Hepatocyte (in vitro differentiated cells): ENCODE measurements at regions not wholly inside any gene's neighbourhood (a gene's known extent, or its start where the extent isn't known, plus 50 kb on each side); places are given as distances from the start of the nearest gene placed in this dataset.
"Not testable (repeated sequence)": the region's sequence is repeated elsewhere in the genome, so short reads cannot be mapped to it uniquely, and the experiment has no call there.

Experiments used
- DNase-seq: peaks from one replicate; pipeline ENCODE4 v3.0.0-alpha.2; 2016; ENCODE audit warnings: low spot score
- H2AFZ ChIP-seq: fragments of 200-600 bp; sonication (generic); 2 replicates; pipeline ENCODE4 v1.6.0; 2016; ENCODE audit warnings: antibody characterized with exemption, mild to moderate bottlenecking
- H3K27ac ChIP-seq: fragments of 200-600 bp; sonication (generic); 2 replicates; pipeline ENCODE4 v1.5.1; 2016; ENCODE audit warnings: mild to moderate bottlenecking
- H3K27me3 ChIP-seq: fragments of 200-600 bp; sonication (generic); 2 replicates; pipeline ENCODE4 v1.6.1; 2016
- H3K36me3 ChIP-seq: fragments of 200-600 bp; sonication (generic); replicated peaks from 2 replicates; pipeline ENCODE4 v1.5.1; 2016; ENCODE audit warnings: low read depth; ENCODE audit not compliant: insufficient read depth
- H3K4me1 ChIP-seq: fragments of 200-600 bp; sonication (generic); 2 replicates; pipeline ENCODE4 v1.5.1; 2016; ENCODE audit warnings: mild to moderate bottlenecking, moderate library complexity; ENCODE audit not compliant: insufficient read depth
- H3K4me2 ChIP-seq: fragments of 200-600 bp; sonication (generic); 2 replicates; pipeline ENCODE4 v1.6.0; 2016
- H3K4me3 ChIP-seq: fragments of 200-600 bp; sonication (generic); 2 replicates; pipeline ENCODE4 v1.5.1; 2016; ENCODE audit warnings: mild to moderate bottlenecking
- H3K79me2 ChIP-seq: fragments of 200-600 bp; sonication (generic); 2 replicates; pipeline ENCODE4 v1.6.0; 2017; ENCODE audit warnings: mild to moderate bottlenecking
- H3K9me2 ChIP-seq: fragments of 200-600 bp; sonication (generic); replicated peaks from 2 replicates; pipeline ENCODE4 v1.6.0; 2017; ENCODE audit warnings: mild to moderate bottlenecking; ENCODE audit not compliant: insufficient read depth
- H3K9me3 ChIP-seq: fragments of 200-600 bp; sonication (generic); 2 replicates; pipeline ENCODE4 v1.5.1; 2016; ENCODE audit warnings: low read depth, mild to moderate bottlenecking
- H4K20me1 ChIP-seq: fragments of 200-600 bp; sonication (generic); 2 replicates; pipeline ENCODE4 v1.6.0; 2016; ENCODE audit warnings: mild to moderate bottlenecking; ENCODE audit not compliant: insufficient read depth, poor library complexity, severe bottlenecking
- EZH2 ChIP-seq: fragments of 200-600 bp; sonication (generic); IDR thresholded peaks from 2 replicates; pipeline ENCODE4 v1.6.1; 2016; ENCODE audit warnings: antibody characterized with exemption, mild to moderate bottlenecking, borderline replicate concordance
- EZH2phosphoT487 ChIP-seq: fragments of 200-600 bp; sonication (generic); IDR thresholded peaks from one replicate; pipeline ENCODE4 v1.6.1; 2018; ENCODE audit warnings: antibody characterized with exemption, mild to moderate bottlenecking, low read depth, moderate library complexity; ENCODE audit not compliant: unreplicated experiment, severe bottlenecking
- WGBS: methylation state at CpG from one replicate; pipeline ENCODE4 v1.1.6; 2016; ENCODE audit warnings: low lambda C conversion rate; ENCODE audit errors: missing lambda C conversion rate; 5-methylcytosine and 5-hydroxymethylcytosine counted together
- TF ChIP-seq, protein P1 (sequence below): fragments of 200-600 bp; sonication (generic); IDR thresholded peaks from 2 replicates; pipeline ENCODE4 v1.5.1; 2016; ENCODE audit warnings: antibody characterized with exemption, mild to moderate bottlenecking; ENCODE audit not compliant: poor library complexity

DNA sequence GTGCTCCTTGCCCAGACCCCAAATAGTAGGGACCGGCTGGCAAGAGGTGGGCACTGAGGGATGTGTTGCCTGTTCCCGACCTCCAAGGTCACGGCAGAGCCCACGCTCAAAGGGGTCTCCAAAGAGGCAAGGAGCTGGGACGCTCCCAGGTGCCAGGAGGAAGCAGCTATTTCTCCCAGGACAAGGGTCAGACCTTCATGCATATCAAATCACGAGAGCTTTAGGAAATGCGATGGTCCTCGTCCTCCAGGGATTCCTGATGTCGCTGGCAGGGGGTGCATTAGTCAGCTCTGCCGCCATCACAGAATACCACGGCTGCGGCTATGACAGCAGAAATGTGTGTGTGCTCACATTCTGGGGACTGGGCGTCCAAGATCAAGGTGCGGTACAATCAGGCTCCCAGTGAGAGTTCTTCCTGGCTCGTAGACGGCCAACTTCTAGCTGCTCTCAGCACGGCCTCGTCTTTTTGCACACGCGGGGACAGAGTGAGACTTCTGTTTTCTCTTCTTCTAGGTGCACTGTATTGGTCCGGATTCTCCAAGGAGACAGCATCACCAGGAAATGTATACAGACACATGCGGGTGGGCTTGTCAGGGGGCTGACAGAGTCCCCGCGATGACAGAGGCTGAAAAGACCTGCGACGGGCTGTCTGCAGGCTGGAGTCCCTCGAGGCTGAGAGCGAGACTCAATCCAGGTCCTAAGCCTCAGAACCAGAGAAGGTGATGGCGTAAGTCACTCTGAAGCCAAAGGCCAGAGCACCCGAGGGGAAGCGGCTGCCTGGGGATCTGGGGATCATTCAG lies 81.6 kb downstream of the SHANK2 start:
- H3K36me3 ChIP-seq: no peaks in the 10 kb centered on the region
- H2AFZ ChIP-seq: no peak overlapping the region
- H3K27ac ChIP-seq: no peak overlapping the region
- no peak overlapping the region for H3K4me3 ChIP-seq
- H3K79me2 ChIP-seq: peaks cover 9% of the 10 kb centered on the region
- DNase-seq: no peak
- H4K20me1 ChIP-seq: no peaks in the 10 kb centered on the region
- H3K9me2 ChIP-seq: no peaks in the 10 kb centered on the region
- no peaks in the 10 kb centered on the region for H3K27me3 ChIP-seq
- no peak overlapping the region for H3K4me2 ChIP-seq
- TF ChIP-seq, protein P1, sequence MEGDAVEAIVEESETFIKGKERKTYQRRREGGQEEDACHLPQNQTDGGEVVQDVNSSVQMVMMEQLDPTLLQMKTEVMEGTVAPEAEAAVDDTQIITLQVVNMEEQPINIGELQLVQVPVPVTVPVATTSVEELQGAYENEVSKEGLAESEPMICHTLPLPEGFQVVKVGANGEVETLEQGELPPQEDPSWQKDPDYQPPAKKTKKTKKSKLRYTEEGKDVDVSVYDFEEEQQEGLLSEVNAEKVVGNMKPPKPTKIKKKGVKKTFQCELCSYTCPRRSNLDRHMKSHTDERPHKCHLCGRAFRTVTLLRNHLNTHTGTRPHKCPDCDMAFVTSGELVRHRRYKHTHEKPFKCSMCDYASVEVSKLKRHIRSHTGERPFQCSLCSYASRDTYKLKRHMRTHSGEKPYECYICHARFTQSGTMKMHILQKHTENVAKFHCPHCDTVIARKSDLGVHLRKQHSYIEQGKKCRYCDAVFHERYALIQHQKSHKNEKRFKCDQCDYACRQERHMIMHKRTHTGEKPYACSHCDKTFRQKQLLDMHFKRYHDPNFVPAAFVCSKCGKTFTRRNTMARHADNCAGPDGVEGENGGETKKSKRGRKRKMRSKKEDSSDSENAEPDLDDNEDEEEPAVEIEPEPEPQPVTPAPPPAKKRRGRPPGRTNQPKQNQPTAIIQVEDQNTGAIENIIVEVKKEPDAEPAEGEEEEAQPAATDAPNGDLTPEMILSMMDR: no peak
- TF ChIP-seq EZH2 (no peak), EZH2phosphoT487 (no peak)
- H3K4me1 ChIP-seq: no peaks in the 10 kb centered on the region
- no peaks in the 10 kb centered on the region for H3K9me3 ChIP-seq
- WGBS: 95% methylated on average over 31 of the region's 31 CpGs

GRCh38 chr11:71169313-71169712 lies 83.1 kb downstream of the SHANK2 start:
- no peaks in the 10 kb centered on the region for H3K9me2 ChIP-seq
- WGBS: 91% methylated on average over 8 of the region's 8 CpGs
- TF ChIP-seq EZH2phosphoT487 (no peak), EZH2 (no peak)
- TF ChIP-seq, protein P1: no peak
- no peak overlapping the region for H2AFZ ChIP-seq
- H3K79me2 ChIP-seq: peaks cover 2% of the 10 kb centered on the region
- H3K4me3 ChIP-seq: no peak overlapping the region
- no peaks in the 10 kb centered on the region for H4K20me1 ChIP-seq
- H3K36me3 ChIP-seq: no peaks in the 10 kb centered on the region
- no peak overlapping the region for H3K4me2 ChIP-seq
- no peaks in the 10 kb centered on the region for H3K9me3 ChIP-seq
- no peak for DNase-seq
- no peaks in the 10 kb centered on the region for H3K4me1 ChIP-seq
- no peaks in the 10 kb centered on the region for H3K27me3 ChIP-seq
- H3K27ac ChIP-seq: no peak overlapping the region

DNA sequence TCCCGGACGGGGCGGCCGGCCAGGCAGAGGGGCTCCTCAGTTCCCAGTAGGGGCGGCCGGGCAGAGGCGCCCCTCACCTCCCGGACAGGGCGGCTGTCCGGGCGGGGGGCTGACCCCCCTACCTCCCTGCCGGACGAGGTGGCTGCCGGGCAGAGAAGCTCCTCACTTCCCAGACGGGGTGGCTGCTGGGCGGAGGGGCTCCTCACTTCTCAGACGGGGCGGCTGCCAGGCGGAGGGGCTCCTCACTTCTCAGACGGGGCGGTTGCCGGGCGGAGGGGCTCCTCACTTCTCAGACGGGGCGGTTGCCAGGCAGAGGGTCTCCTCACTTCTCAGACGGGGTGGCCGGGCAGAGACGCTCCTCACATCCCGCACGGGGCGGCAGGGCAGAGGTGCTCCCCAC lies 84.6 kb downstream of the SHANK2 start:
- 100% methylated on average over 6 of the region's 31 CpGs for WGBS
- H4K20me1 ChIP-seq, H3K9me3 ChIP-seq, H3K27me3 ChIP-seq, H3K4me3 ChIP-seq, H3K79me2 ChIP-seq, H3K9me2 ChIP-seq, H3K27ac ChIP-seq, DNase-seq, H2AFZ ChIP-seq, H3K4me2 ChIP-seq, H3K36me3 ChIP-seq, H3K4me1 ChIP-seq: not testable (repeated sequence)

GRCh38 chr11:71165771-71166170 lies 86.6 kb downstream of the SHANK2 start:
- no peaks in the 10 kb centered on the region for H3K27me3 ChIP-seq

More at GRCh38 chr11:71165771-71166170, 86.6 kb downstream of the SHANK2 start:
- no peak for DNase-seq
- no peak overlapping the region for H2AFZ ChIP-seq
- H3K79me2 ChIP-seq: no peaks in the 10 kb centered on the region
- no peaks in the 10 kb centered on the region for H4K20me1 ChIP-seq
- no peaks in the 10 kb centered on the region for H3K9me2 ChIP-seq
- no peaks in the 10 kb centered on the region for H3K36me3 ChIP-seq
- H3K4me2 ChIP-seq: no peak overlapping the region
- 97% methylated on average over 12 of the region's 12 CpGs for WGBS
- TF ChIP-seq EZH2: no peak
- TF ChIP-seq EZH2phosphoT487: no peak
- TF ChIP-seq, protein P1: no peak
- H3K9me3 ChIP-seq: no peaks in the 10 kb centered on the region
- no peaks in the 10 kb centered on the region for H3K4me1 ChIP-seq
- H3K4me3 ChIP-seq: no peak overlapping the region
- no peak overlapping the region for H3K27ac ChIP-seq
